ENCODE measurements at regions not wholly inside any gene's neighbourhood (a gene's known extent, or its start where the extent isn't known, plus 50 kb on each side); places are given as distances from the start of the nearest gene placed in this dataset.
"Not testable (repeated sequence)": the region's sequence is repeated elsewhere in the genome, so short reads cannot be mapped to it uniquely, and the experiment has no call there.

- H3K27me3 Mint-ChIP-seq (ENCODE audit: low read depth): peaks cover 2% of the 10 kb centered on the region
- H3K9me3 Mint-ChIP-seq (ENCODE audit: insufficient read depth): peaks cover 4% of the 10 kb centered on the region
- POLR2A ChIA-PET: no interaction called here
- ATAC-seq (no peak), DNase-seq (no peak)
- no peak overlapping the region for H3K4me3 Mint-ChIP-seq
- H3K36me3 Mint-ChIP-seq (ENCODE audit: low read depth): no peaks in the 10 kb centered on the region
- CTCF ChIA-PET: no interaction called here
- no peak overlapping the region for H3K27ac Mint-ChIP-seq
- no peaks in the 10 kb centered on the region for H3K4me1 Mint-ChIP-seq (ENCODE audit: low read depth)
Observed at GRCh38 chr15:54790693-54791092, 406.0 kb downstream of the RSL24D1 start.

GRCh38 chr15:54789376-54789775, 407.4 kb downstream of the RSL24D1 start:
- H3K4me3 Mint-ChIP-seq: no peak overlapping the region
- ChIA-PET CTCF (no interaction called here), POLR2A (no interaction called here)
- no peak for DNase-seq
- H3K27ac Mint-ChIP-seq: no peak overlapping the region
- peaks cover 4% of the 10 kb centered on the region for H3K9me3 Mint-ChIP-seq (ENCODE audit: insufficient read depth)
- ATAC-seq: no peak
- H3K36me3 Mint-ChIP-seq (ENCODE audit: low read depth): no peaks in the 10 kb centered on the region
- H3K27me3 Mint-ChIP-seq (ENCODE audit: low read depth): peaks cover 2% of the 10 kb centered on the region
- no peaks in the 10 kb centered on the region for H3K4me1 Mint-ChIP-seq (ENCODE audit: low read depth)

DNA sequence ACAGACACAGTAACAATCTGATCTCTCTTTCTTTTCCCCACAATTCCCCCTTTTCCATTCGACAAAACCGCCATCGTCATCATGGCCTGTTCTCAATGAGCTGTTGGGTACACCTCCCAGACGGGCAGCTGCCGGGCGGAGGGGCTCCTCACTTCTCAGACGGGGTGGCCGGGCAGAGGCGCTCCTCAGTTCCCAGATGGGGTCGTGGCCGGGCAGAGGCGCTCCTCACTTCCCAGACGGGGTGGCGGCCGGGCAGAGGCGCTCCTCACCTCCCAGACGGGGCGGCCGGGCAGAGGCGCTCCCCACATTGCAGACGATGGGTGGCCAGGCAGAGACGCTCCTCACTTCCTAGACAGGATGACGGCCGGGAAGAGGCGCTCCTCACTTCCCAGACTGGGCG, 415.5 kb downstream of the RSL24D1 start:
- CTCF ChIA-PET: not testable (repeated sequence)

DNA sequence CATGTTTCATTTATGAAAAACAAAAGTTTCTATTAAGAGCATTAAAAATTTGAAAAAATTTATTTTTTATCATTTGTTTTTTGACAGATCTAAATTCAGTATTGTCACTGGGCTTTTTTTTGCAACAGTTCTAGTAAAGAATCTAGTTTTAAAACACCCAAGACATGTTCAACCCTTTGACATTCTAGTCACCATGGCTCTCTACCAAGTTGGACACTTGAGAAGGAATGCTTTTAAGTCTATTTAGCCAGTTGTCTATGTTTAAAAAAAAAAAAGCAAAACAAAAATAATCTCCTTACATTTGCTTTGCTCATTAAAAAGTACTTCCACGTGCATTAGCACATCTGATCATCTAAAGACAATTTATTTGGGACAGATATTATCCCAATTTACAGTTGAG, 417.5 kb downstream of the RSL24D1 start:
- ATAC-seq (no peak), DNase-seq (no peak)
- Mint-ChIP-seq H3K27me3 (ENCODE audit: low read depth) (no peaks in the 10 kb centered on the region), H3K9me3 (ENCODE audit: insufficient read depth) (no peaks in the 10 kb centered on the region), H3K4me3 (no peak overlapping the region), H3K4me1 (ENCODE audit: low read depth) (no peaks in the 10 kb centered on the region), H3K27ac (no peak overlapping the region), H3K36me3 (ENCODE audit: low read depth) (no peaks in the 10 kb centered on the region)
- POLR2A ChIA-PET: no interaction called here
- CTCF ChIA-PET: interaction anchor here (0.7 kb wide), 1 partner anchor 20 kb away, joined by 3 read pairs; no protein-coding TSS in a partner anchor

More for the DNA sequence above, 415.5 kb downstream of the RSL24D1 start:
- H3K36me3 Mint-ChIP-seq (ENCODE audit: low read depth); H3K27ac Mint-ChIP-seq; H3K4me1 Mint-ChIP-seq (ENCODE audit: low read depth); POLR2A ChIA-PET; ATAC-seq; H3K4me3 Mint-ChIP-seq; DNase-seq; H3K9me3 Mint-ChIP-seq (ENCODE audit: insufficient read depth); H3K27me3 Mint-ChIP-seq (ENCODE audit: low read depth): not testable (repeated sequence)

GRCh38 chr15:54776410-54776809, 420.3 kb downstream of the RSL24D1 start:
- DNase-seq: no peak
- ChIA-PET POLR2A (no interaction called here), CTCF (no interaction called here)
- Mint-ChIP-seq H3K9me3 (ENCODE audit: insufficient read depth) (no peaks in the 10 kb centered on the region), H3K4me3 (no peak overlapping the region), H3K27me3 (ENCODE audit: low read depth) (no peaks in the 10 kb centered on the region), H3K4me1 (ENCODE audit: low read depth) (no peaks in the 10 kb centered on the region), H3K36me3 (ENCODE audit: low read depth) (no peaks in the 10 kb centered on the region), H3K27ac (no peak overlapping the region)
- ATAC-seq: no peak

DNA sequence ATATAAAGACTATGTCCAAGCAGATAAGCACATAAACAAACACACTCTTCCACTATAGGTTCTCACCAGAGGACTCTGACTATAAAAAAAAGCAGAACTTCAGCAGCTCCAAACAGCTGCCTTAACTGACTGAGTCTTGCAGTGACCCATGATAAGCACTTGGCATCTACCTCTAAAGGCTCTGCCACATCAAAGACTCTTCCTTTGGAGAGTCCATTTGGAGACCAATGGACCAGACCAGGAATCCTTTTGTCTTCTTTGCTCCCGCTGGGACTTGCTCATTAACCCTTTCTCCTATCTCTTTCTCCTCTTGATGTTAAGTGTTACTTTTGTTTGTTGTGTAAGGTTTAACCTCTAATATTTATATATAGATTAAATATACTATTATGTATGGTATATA, 424.1 kb downstream of the RSL24D1 start:
- ATAC-seq: no peak
- Mint-ChIP-seq H3K36me3 (ENCODE audit: low read depth) (no peaks in the 10 kb centered on the region), H3K27ac (no peak overlapping the region), H3K4me1 (ENCODE audit: low read depth) (no peaks in the 10 kb centered on the region), H3K27me3 (ENCODE audit: low read depth) (no peaks in the 10 kb centered on the region), H3K4me3 (no peak overlapping the region), H3K9me3 (ENCODE audit: insufficient read depth) (no peaks in the 10 kb centered on the region)
- POLR2A ChIA-PET: no interaction called here
- DNase-seq: no peak
- CTCF ChIA-PET: no interaction called here

DNA sequence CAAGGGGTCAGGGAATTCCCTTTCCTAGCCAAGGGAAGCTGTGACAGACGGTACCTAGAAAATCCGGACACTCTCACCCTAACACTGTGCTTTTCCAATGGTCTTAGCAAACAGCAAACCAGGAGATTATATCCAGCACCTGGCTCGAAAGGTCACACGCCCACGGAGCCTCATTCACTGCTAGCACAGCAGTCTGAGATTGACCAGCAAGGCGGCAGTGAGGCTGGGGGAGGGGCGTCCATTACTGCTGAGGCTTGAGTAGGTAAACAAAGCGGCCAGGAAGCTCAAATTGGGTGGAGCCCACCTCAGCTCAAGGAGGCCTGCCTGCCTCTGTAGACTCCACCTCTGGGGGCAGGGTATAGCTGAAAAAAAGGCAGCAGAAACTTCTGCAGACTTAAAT, 447.3 kb downstream of the RSL24D1 start:
- H3K9me3 Mint-ChIP-seq (ENCODE audit: insufficient read depth); H3K4me1 Mint-ChIP-seq (ENCODE audit: low read depth); ATAC-seq; DNase-seq; H3K27ac Mint-ChIP-seq; H3K36me3 Mint-ChIP-seq (ENCODE audit: low read depth); H3K27me3 Mint-ChIP-seq (ENCODE audit: low read depth); CTCF ChIA-PET; H3K4me3 Mint-ChIP-seq; POLR2A ChIA-PET: not testable (repeated sequence)

GRCh38 chr15:54722342-54722986, 474.3 kb downstream of the RSL24D1 start:
- ChIA-PET CTCF (no interaction called here), POLR2A (no interaction called here)
- no peaks in the 10 kb centered on the region for H3K27me3 Mint-ChIP-seq (ENCODE audit: low read depth)
- no peak overlapping the region for H3K27ac Mint-ChIP-seq
- ATAC-seq (no peak), DNase-seq (no peak)
- H3K9me3 Mint-ChIP-seq (ENCODE audit: insufficient read depth): peaks cover 9% of the 10 kb centered on the region
- H3K4me1 Mint-ChIP-seq (ENCODE audit: low read depth): no peaks in the 10 kb centered on the region
- no peaks in the 10 kb centered on the region for H3K36me3 Mint-ChIP-seq (ENCODE audit: low read depth)
- H3K4me3 Mint-ChIP-seq: no peak overlapping the region

DNA sequence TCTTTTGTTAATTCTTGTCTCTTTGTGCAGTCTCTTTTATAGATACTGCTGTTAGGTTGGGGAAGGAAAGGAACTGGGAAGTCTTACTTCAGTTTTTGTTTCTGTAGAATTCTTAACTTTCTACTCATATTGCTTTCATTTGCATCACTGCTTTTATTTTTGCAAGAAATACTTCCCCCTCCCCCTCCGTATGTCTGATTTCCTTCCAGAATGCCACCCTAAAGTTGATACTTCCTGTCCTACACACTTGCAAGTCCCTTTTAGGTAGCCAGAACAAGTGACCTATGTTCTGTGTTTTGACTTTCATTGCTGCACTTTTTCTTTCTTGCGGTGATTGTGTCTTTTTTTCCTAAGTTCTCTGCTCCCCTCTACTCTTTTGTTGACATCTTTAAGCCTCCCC, 477.4 kb downstream of the RSL24D1 start:
- DNase-seq (no peak), ATAC-seq (no peak)
- Mint-ChIP-seq H3K36me3 (ENCODE audit: low read depth) (no peaks in the 10 kb centered on the region), H3K9me3 (ENCODE audit: insufficient read depth) (peaks cover 6% of the 10 kb centered on the region), H3K4me3 (no peak overlapping the region), H3K27ac (no peak overlapping the region), H3K27me3 (ENCODE audit: low read depth) (no peaks in the 10 kb centered on the region), H3K4me1 (ENCODE audit: low read depth) (no peaks in the 10 kb centered on the region)
- ChIA-PET CTCF (no interaction called here), POLR2A (no interaction called here)

DNA sequence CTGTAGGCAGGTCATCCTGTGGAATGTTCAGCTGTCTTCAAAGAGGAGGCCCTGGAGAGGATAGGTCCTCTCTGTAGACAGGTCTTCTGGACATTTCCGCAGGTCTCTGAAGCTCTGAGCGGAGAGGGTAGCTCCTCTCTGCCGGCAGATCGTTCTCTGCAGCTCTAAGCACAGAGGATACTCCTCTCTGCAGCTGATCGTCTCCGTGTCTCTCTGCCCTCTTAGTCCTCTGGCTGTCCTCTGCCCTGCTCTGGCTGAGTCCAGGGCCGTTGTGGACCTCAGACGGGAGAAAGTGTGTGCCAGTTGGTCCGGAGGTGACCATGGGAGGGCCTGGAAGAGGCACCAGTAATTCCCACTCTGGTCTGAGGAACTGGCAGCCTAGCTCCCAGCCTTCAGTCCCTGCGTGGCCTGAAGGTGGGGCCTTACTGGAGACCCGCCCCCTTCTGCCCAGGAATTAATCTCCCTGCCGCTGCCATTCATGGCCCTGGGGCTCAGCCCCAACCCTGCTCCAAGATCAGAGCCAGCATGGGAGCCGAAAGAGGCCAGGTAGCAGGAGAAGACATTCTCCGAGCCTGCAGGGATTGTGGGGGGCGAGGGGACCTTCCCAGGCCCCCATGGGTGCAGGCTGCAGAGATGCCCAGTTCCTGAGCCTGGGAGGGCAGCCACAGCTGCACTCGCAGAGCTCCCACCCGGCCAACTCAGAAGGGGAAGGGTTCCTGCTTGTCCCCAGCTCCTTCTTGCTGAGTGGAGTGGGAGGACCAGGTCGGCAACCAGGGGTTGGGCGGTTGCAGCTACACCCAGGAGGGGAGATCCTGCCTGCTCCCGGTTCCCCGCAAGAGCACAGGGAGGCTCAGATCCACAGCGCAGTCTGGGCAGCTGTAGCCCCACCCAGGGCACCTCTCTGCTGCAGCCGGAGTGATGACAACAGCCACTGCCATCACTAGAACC, 488.7 kb downstream of the RSL24D1 start:
- POLR2A ChIA-PET: no interaction called here
- no peaks in the 10 kb centered on the region for H3K36me3 Mint-ChIP-seq (ENCODE audit: low read depth)
- no peak overlapping the region for H3K4me3 Mint-ChIP-seq
- H3K27me3 Mint-ChIP-seq (ENCODE audit: low read depth): no peaks in the 10 kb centered on the region
- no peaks in the 10 kb centered on the region for H3K9me3 Mint-ChIP-seq (ENCODE audit: insufficient read depth)
- H3K4me1 Mint-ChIP-seq (ENCODE audit: low read depth): no peaks in the 10 kb centered on the region
- DNase-seq: no peak
- no peak for ATAC-seq
- CTCF ChIA-PET: no interaction called here
- no peak overlapping the region for H3K27ac Mint-ChIP-seq

DNA sequence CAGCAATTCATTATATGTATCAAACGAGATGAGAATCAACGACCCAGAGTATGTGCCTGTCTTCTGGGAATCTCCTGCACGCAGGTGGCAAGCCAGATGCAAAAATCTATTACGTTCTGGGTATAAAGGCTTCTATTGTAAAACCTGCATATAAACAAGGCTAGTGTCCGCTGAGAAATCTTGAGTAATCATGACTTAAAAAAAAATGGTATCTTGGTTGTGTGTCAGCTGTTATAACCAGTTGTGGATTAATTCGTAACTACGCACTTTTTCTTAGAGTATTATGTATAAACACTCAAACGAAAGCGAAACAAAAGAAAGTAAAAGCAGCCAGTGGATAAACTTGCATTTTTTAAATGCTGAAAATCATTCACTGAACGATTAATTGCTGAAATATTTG, 509.1 kb downstream of the RSL24D1 start:
- ChIA-PET CTCF (no interaction called here), POLR2A (no interaction called here)
- H3K27me3 Mint-ChIP-seq (ENCODE audit: low read depth): no peaks in the 10 kb centered on the region
- ATAC-seq (no peak), DNase-seq (no peak)
- no peaks in the 10 kb centered on the region for H3K4me1 Mint-ChIP-seq (ENCODE audit: low read depth)
- H3K27ac Mint-ChIP-seq: no peak overlapping the region
- H3K9me3 Mint-ChIP-seq (ENCODE audit: insufficient read depth): peaks cover 4% of the 10 kb centered on the region
- H3K36me3 Mint-ChIP-seq (ENCODE audit: low read depth): no peaks in the 10 kb centered on the region
- H3K4me3 Mint-ChIP-seq: no peak overlapping the region

All from activated CD8-positive, alpha-beta T cell treated with anti-CD3 and anti-CD28 coated beads, Interleukin-2, amount 10 ng/mL, durations not matched to agents 7 days and 5 days (primary cell).